WTC11 (cell line): ENCODE measurements at regions not wholly inside any gene's neighbourhood (a gene's known extent, or its start where the extent isn't known, plus 50 kb on each side); places are given as distances from the start of the nearest gene placed in this dataset.
"Not testable (repeated sequence)": the region's sequence is repeated elsewhere in the genome, so short reads cannot be mapped to it uniquely, and the experiment has no call there.

ENCODE experiments used
- ATAC-seq: fragments of 200-7000 bp; cut with Tn5 transposase; 2 replicates; pipeline ENCODE4 v1.10.0; 2021; ENCODE audit warnings: mild to moderate bottlenecking, moderate library complexity
- CTCF ChIA-PET: fragments of 300-600 bp; sonication (Branson Sonifier 250); formaldehyde crosslinking; loops from one replicate; lab custom pipeline; 2021; ENCODE audit warnings: antibody characterized with exemption; lab: Charles Lee
- POLR2A ChIA-PET: fragments of 350-600 bp; sonication (Branson Sonifier 250); formaldehyde crosslinking; loops from one replicate; lab custom pipeline; 2021; ENCODE audit warnings: antibody characterized with exemption; lab: Charles Lee
- DNase-seq: peaks from one replicate; pipeline ENCODE4 v3.0.0; 2021; ENCODE audit warnings: low spot score
- H3K27ac Mint-ChIP-seq: 2 replicates; pipeline ENCODE4 v1.8.0; 2021; ENCODE audit warnings: mixed read lengths
- H3K27me3 Mint-ChIP-seq: 2 replicates; pipeline ENCODE4 v1.8.0; 2021; ENCODE audit warnings: low read depth, mild to moderate bottlenecking, moderate library complexity, mixed read lengths
- H3K36me3 Mint-ChIP-seq: 2 replicates; pipeline ENCODE4 v1.8.0; 2021; ENCODE audit warnings: mixed read lengths
- H3K4me1 Mint-ChIP-seq: 2 replicates; pipeline ENCODE4 v1.8.0; 2022; ENCODE audit warnings: mixed read lengths
- H3K4me3 Mint-ChIP-seq: 2 replicates; pipeline ENCODE4 v1.8.0; 2021; ENCODE audit warnings: mild to moderate bottlenecking, moderate library complexity, mixed read lengths
- H3K9me3 Mint-ChIP-seq: 2 replicates; pipeline ENCODE4 v1.8.0; 2021; ENCODE audit warnings: mixed read lengths

GRCh38 chr22:12384612-12385011, 3143.4 kb upstream of the OR11H1 start:
- ATAC-seq, CTCF ChIA-PET, H3K27ac Mint-ChIP-seq, H3K4me1 Mint-ChIP-seq, POLR2A ChIA-PET, H3K4me3 Mint-ChIP-seq, DNase-seq: not testable (repeated sequence)
- Mint-ChIP-seq H3K36me3 (peaks cover 86% of the 10 kb centered on the region), H3K9me3 (peaks cover 83% of the 10 kb centered on the region), H3K27me3 (peaks cover 63% of the 10 kb centered on the region)

GRCh38 chr22:12388824-12389800, 3138.9 kb upstream of the OR11H1 start:
- H3K4me1 Mint-ChIP-seq, H3K27ac Mint-ChIP-seq, H3K4me3 Mint-ChIP-seq, POLR2A ChIA-PET, ATAC-seq, CTCF ChIA-PET, DNase-seq: not testable (repeated sequence)
- H3K27me3 Mint-ChIP-seq, result peaks cover 52% of the 10 kb centered on the region
- H3K9me3 Mint-ChIP-seq, result peaks cover 84% of the 10 kb centered on the region
- H3K36me3 Mint-ChIP-seq, result peaks cover 86% of the 10 kb centered on the region

- Mint-ChIP-seq H3K9me3 (peaks cover 83% of the 10 kb centered on the region), H3K27me3 (peaks cover 35% of the 10 kb centered on the region), H3K36me3 (peaks cover 86% of the 10 kb centered on the region)
- H3K4me1 Mint-ChIP-seq, ATAC-seq, CTCF ChIA-PET, POLR2A ChIA-PET, H3K27ac Mint-ChIP-seq, H3K4me3 Mint-ChIP-seq, DNase-seq: not testable (repeated sequence)
Observed at GRCh38 chr22:12397270-12397669, 3130.7 kb upstream of the OR11H1 start.

- POLR2A ChIA-PET, H3K4me1 Mint-ChIP-seq, ATAC-seq, DNase-seq, CTCF ChIA-PET, H3K4me3 Mint-ChIP-seq, H3K27ac Mint-ChIP-seq: not testable (repeated sequence)
- Mint-ChIP-seq H3K36me3 (peaks cover 91% of the 10 kb centered on the region), H3K27me3 (peaks cover 42% of the 10 kb centered on the region), H3K9me3 (peaks cover 88% of the 10 kb centered on the region)
Observed at GRCh38 chr22:12401942-12402341, 3126.1 kb upstream of the OR11H1 start.

- Mint-ChIP-seq H3K27me3 (peaks cover 47% of the 10 kb centered on the region), H3K9me3 (peaks cover 88% of the 10 kb centered on the region), H3K36me3 (peaks cover 91% of the 10 kb centered on the region)
- POLR2A ChIA-PET, ATAC-seq, DNase-seq, H3K27ac Mint-ChIP-seq, H3K4me1 Mint-ChIP-seq, H3K4me3 Mint-ChIP-seq, CTCF ChIA-PET: not testable (repeated sequence)
Observed at GRCh38 chr22:12402531-12402930, 3125.5 kb upstream of the OR11H1 start.

GRCh38 chr22:12435890-12436289, 3092.1 kb upstream of the OR11H1 start:
- H3K27me3 Mint-ChIP-seq, result peaks cover 28% of the 10 kb centered on the region
- H3K4me1 Mint-ChIP-seq, H3K4me3 Mint-ChIP-seq, H3K27ac Mint-ChIP-seq, DNase-seq, POLR2A ChIA-PET, CTCF ChIA-PET, ATAC-seq: not testable (repeated sequence)
- H3K9me3 Mint-ChIP-seq, result peaks cover 62% of the 10 kb centered on the region
- peaks cover 63% of the 10 kb centered on the region for H3K36me3 Mint-ChIP-seq
